Pulmonary artery endothelial cell (primary cell): ENCODE measurements at regions not wholly inside any gene's neighbourhood (a gene's known extent, or its start where the extent isn't known, plus 50 kb on each side); places are given as distances from the start of the nearest gene placed in this dataset.

Experiments
- DNase-seq: peaks from one replicate; pipeline ENCODE4 v3.0.0-alpha.2; 2011; ENCODE audit warnings: low read depth, low spot score

GRCh38 chr4:134365852-134366251, 164.3 kb upstream of the PABPC4L start:
- no peak for DNase-seq

DNA sequence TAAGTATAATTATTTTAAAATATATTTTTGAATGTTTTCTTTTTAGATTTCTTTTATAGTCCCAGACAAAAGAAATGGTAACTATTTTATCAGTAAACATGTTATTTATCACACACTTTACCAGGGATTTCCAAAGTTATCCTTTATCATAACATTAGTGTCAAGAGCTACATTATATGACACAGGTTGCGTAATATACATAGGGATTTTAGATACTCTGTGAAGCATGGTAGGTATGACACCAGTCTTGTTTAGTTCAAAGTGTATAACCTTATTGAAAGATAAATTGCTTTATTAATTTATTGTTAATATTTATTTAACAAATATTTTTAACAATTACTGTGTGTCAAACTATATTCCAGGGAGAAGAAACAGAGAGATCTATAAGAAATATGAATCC, 163.3 kb upstream of the PABPC4L start:
- DNase-seq = no peak

DNA sequence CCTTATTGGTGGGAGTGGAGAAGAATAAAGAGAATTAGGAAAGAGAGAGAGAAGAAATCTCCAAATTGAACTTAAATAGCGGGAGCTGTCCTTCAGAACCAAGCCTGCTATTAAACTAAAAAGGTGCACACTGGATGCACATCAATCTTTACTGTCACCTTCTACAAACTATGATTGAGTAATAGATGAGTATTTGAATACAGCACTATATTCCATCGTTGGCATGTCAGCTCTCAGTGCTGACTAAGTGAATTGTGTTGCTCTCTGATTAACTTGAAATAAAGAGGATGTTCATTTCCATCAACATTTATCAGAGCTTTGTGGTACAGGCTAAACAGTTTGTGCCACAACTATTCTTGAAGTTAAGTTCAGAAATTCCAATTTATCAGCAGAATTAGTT, 143.7 kb upstream of the PABPC4L start:
- DNase-seq = no peak

DNA sequence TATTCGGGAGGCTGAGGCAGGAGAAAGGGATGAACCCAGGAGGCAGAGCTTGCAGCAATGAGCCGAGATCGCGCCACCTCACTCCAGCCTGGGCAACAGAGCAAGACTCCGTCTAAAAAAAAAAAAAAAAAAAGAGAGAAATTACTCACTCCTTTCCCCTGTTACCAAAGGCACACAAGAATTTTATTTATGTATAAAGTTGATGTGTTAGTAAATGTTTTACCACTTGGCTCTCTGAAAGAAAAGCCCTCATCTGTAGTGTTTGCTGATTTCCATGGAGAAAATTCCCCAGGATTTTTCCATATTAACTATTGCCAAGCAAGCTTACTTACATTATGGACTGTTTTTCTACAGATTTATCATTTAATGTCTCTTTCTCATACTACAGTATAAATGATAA, 142.1 kb upstream of the PABPC4L start:
- DNase-seq = no peak

- DNase-seq = no peak
Observed at GRCh38 chr4:134343081-134343480, 141.5 kb upstream of the PABPC4L start.

DNA sequence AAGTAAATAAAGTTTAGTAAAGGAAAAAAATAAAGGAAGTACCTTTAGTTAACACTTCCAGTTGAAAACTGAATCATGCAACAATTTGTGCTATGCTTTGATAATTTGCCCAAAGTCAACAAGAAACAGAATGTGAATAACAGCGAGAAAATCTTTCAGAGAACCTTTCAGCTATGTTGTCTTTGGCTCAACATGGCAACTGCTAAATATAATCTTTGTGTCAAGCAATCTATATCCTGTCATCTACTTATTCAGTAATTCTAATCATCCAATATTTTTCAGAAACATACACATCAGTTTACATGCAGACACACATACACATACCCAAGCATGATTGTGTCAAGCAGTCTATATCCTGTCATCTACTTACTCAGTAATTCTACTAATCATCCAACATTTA, 136.0 kb upstream of the PABPC4L start:
- no peak for DNase-seq

DNA sequence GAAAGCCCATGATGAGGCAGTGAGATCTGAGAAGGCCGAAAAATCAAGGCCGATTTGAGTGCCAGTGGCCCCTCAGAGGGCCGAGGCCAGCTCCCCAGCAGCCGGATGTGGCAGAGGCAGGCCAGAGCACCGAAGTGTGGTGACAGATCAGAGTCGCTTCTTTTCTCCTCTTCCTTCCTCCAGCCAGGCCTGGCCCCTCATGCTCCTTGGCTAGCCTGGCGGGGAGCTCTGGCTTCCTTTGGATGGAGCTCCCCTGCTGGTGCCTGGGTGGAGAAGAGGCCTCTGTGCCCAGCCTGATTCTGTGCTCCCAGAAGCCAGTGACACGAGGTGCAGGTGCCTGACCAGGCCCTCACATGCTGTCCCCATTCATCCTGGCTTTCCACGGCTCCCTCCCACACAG, 127.2 kb upstream of the PABPC4L start:
- DNase-seq = no peak

DNA sequence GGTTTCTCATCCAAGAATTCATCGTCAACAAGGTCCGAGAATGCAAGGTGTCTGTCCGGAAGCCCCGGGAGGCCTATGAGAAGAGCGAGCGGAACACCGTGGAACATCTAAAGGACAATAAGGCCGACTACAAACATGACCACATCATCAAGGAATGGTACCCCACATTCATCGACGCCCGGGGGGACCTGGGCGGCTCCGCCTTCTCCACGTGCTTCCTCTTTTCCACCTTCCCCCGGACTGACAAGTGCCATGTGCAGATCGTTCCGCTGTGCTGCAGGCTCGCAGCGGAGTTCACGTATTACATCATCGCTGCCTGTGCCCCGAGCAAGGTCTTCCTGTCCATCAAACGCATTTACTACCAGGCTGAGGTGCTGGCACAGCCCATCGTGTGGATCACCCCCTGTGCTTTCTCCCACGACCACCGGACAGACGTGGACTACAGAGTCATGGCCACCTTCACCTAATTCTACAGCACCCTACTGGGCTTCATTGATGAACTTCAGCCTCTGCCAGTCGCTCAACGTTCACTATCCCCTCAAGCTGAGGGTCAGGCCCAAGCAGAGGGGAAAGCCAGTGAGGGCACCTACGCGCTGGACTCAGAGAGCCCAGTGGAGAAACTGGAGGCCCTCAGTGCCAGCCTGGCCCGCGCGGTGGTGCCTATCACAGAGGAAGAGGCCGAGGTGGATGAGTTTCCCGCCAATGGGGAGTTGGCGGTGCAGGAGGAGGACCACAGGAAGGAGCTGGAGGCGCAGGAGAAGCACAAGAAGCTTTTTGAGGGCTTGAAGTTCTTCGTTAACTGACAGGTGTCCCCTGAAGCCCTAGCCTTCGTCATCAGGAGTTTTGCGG, 125.9 kb upstream of the PABPC4L start:
- no peak for DNase-seq

DNA sequence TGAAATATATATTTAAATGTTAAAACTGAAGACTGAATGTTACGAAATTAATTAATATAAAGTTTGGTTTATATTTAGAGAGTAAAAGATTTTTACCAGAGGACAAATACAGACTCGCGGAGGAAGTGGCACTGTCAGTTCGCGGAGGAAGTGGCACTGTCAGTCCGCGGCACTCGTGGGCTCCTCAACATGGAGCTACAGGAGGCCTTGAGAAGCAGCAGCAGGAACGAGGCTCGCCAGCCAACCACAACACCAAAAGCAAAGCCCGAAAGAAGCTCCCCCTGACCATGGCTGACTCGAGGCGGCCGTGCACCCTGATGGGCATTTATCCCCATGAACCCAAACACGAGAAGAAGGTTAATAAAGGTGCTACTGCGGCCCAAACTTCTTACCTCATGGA, 125.3 kb upstream of the PABPC4L start:
- no peak for DNase-seq

DNA sequence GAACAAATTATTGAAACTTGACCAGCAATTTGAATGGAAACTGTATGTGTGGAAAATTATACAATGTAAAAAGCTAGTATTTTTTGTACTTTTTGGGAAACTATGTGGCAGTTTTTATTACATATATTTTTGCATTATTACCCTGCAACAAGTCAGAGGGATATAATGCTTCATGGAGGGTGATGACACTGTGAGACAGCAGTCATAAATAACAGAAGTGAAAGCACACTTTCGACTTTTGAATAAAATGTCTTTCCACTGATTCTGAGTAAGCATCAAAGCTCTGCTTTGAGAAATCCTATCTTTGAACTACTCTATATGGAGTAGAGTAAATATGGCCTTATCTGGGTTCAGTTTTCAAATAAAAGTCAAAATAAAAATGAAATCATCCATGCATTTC, 122.6 kb upstream of the PABPC4L start:
- no peak for DNase-seq

DNA sequence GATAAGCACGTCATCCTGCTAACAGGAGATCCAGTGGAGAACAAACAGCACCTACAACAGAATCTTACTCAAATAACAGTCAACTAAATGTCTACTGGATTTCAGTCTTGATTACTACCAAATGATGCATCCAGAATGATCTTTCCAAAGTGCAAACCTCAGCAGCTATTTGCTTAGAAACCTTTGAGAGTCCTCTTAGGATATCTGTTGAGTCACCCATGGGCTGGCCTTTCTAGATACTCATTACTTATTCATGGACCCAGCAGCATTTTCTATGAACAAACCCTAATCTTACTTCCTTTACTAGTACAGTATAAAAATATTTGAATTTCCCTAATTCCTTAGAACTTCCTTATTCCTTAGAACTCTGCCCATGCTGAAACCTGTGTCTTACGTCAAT, 118.5 kb upstream of the PABPC4L start:
- DNase-seq = no peak

GRCh38 chr4:134313591-134313990, 112.0 kb upstream of the PABPC4L start:
- DNase-seq = no peak

DNA sequence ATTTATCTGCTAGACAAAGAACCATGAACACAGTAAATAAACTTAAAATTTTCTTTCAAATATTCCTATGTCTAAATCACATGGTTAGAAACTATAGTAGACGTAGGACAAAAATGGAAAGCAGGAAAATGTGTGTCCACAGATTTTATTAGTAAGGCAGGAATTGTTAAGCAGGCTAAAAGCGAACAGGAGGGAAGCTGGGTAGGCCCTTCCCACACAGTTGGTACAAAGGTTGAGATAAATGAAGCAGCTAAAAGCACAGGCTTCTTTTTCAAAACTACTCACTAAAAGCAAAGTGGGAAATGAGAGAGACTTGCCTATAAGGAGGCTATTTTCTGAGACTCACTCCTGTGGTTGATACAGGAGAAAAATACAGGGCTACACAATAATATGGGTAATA, 108.1 kb upstream of the PABPC4L start:
- DNase-seq = no peak

DNA sequence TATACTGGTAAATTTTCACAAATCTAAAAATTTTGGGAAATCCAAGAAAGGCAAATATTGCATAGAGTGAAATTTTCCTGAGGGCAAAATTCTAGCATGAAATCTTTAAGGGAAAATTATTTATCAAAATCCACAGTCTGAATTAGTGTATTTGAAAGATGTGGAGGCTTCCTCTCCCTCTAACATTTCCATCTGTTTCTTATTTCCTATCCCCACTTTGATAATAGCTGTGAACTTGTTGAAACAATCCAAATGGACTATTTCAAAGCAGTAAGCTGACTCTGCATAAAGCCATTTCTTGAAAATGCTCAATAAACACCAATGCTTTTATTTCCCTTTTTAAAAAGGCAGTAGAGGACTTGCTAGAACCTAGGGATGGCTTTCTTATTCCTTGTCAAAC, 107.3 kb upstream of the PABPC4L start:
- no peak for DNase-seq

DNA sequence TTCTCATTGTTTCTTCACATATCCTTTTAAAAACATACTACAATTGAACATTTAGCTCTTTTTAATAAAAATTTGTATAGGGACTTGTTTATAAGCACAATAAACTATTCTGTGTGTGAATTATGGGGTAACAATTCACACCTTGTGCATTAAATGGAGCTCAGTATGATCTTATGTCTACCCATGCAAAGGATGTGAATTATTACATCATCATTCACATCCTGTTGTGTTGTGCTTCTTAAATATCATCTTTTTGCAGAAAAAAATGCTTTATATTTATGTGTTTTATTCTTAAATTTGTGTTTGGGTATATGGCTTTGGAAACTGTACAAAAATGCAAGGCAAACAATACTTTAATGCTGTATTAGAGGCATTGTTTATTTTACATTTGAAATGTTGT, 96.7 kb upstream of the PABPC4L start:
- DNase-seq = no peak

DNA sequence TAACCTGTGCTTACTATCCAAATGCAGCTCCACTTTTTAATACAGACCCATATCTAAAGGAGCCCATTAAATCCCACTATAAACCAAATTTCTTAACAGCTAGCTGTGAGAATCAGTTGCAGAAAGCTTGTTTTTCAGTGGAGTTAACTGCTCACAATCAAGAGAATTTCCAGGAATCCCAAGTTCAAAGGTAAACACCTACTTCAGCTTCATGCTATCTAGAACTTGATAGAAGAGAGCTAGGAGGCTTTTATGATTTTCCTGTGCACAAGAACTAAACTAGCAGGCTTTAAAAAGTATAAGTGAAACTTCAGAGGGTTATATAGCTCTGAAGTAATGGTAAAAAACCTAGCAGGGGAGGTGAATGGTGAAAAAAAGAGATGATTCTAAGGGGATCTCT, 96.2 kb upstream of the PABPC4L start:
- DNase-seq = no peak

GRCh38 chr4:134282680-134283079, 81.1 kb upstream of the PABPC4L start:
- DNase-seq = no peak

- no peak for DNase-seq
Observed at GRCh38 chr4:134278675-134279074, 77.1 kb upstream of the PABPC4L start.

DNA sequence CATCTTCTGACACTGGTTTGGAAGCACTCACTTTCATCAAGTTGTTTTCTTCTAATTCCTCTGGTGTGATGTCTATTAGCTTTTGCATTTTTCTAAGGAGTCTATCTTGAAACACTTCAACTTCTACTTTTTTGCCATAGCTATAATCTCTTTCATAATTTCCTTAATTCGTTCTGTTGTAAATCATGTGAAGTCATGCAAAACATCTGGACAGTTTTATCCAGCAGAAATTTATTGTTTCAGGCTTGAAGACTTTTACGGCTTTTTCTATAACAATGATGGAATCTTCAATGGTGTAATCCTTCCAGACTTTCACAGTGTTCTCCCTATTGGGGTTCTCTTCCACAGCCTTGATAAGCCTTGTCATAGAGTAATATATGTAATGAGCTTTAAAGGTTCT, 74.9 kb upstream of the PABPC4L start:
- DNase-seq = no peak

- DNase-seq = no peak
Observed at GRCh38 chr4:134260126-134260525, 58.5 kb upstream of the PABPC4L start.
